ENCODE measurements at regions not wholly inside any gene's neighbourhood (a gene's known extent, or its start where the extent isn't known, plus 50 kb on each side); places are given as distances from the start of the nearest gene placed in this dataset.

- Histone ChIP-seq H3K9me3 (ENCODE audit: control insufficient read depth, low read depth, low read length) (no peaks in the 10 kb centered on the region), H2AFZ (ENCODE audit: control insufficient read depth, low read length) (no peak overlapping the region), H3K4me1 (ENCODE audit: control insufficient read depth, extremely low read depth, insufficient read depth, low read length) (no peaks in the 10 kb centered on the region), H3K27ac (ENCODE audit: control insufficient read depth, insufficient read depth, low read length) (no peak overlapping the region), H3K9me1 (ENCODE audit: control insufficient read depth, extremely low read depth, insufficient read depth, low read length) (no peaks in the 10 kb centered on the region), H3K4me2 (ENCODE audit: control insufficient read depth, extremely low read depth, insufficient read depth, low read depth, low read length) (no peak overlapping the region), H3K36me3 (ENCODE audit: control insufficient read depth in 2 of 2, extremely low read depth in 1 of 2, insufficient read depth in 2 of 2, low read length in 2 of 2) (no peaks in the 10 kb centered on the region), H3K27me3 (ENCODE audit: control insufficient read depth, extremely low read depth, insufficient read depth, low read length) (no peaks in the 10 kb centered on the region), H3K79me2 (ENCODE audit: control insufficient read depth, insufficient read depth, low read length) (no peaks in the 10 kb centered on the region), H3K9ac (ENCODE audit: control insufficient read depth, extremely low read depth, insufficient read depth, low read length) (no peak overlapping the region), H4K20me1 (ENCODE audit: control insufficient read depth, extremely low read depth, insufficient read depth, low read length) (no peaks in the 10 kb centered on the region), H3K4me3 (ENCODE audit: control insufficient read depth in 2 of 3, extremely low read depth in 1 of 3, insufficient read depth in 2 of 3, low read depth in 1 of 3, low read length in 3 of 3) (no peak overlapping the region)
- no peak for TF ChIP-seq CTCF (optimal IDR thresholded peaks at IDR 0.05 in 1 of 3, IDR thresholded peaks at IDR 0.05 in 1 of 3, conservative IDR thresholded peaks at IDR 0.05 in 1 of 3; ENCODE audit: extremely low read depth in 1 of 3, insufficient read depth in 2 of 3, low read length in 3 of 3)
- TF ChIP-seq EZH2 (IDR thresholded peaks at IDR 0.05; ENCODE audit: low read length) = no peak
- DNase-seq (ENCODE audit: low read depth, low spot score) (no peak), FAIRE-seq (no peak)
- dilution Hi-C loops (cut with MboI; ENCODE audit: extremely low pct_ligation_motif_present, low sequenced_read_pairs) = no loop called here
These were observed 556.0 kb downstream of the EBF1 start for GRCh38 chr5:158543539-158544387.

- no peaks in the 10 kb centered on the region for H3K27me3 ChIP-seq (ENCODE audit: control insufficient read depth, extremely low read depth, insufficient read depth, low read length)
- no peak overlapping the region for H3K9ac ChIP-seq (ENCODE audit: control insufficient read depth, extremely low read depth, insufficient read depth, low read length)
- no peaks in the 10 kb centered on the region for H3K4me1 ChIP-seq (ENCODE audit: control insufficient read depth, extremely low read depth, insufficient read depth, low read length)
- no peak for TF ChIP-seq CTCF (optimal IDR thresholded peaks at IDR 0.05 in 1 of 3, IDR thresholded peaks at IDR 0.05 in 1 of 3, conservative IDR thresholded peaks at IDR 0.05 in 1 of 3; ENCODE audit: extremely low read depth in 1 of 3, insufficient read depth in 2 of 3, low read length in 3 of 3)
- TF ChIP-seq EZH2 (IDR thresholded peaks at IDR 0.05; ENCODE audit: low read length) = no peak
- DNase-seq (ENCODE audit: low read depth, low spot score) (no peak), FAIRE-seq (no peak)
- H2AFZ ChIP-seq (ENCODE audit: control insufficient read depth, low read length) = no peak overlapping the region
- no peak overlapping the region for H3K27ac ChIP-seq (ENCODE audit: control insufficient read depth, insufficient read depth, low read length)
- no peaks in the 10 kb centered on the region for H4K20me1 ChIP-seq (ENCODE audit: control insufficient read depth, extremely low read depth, insufficient read depth, low read length)
- no peak overlapping the region for H3K4me2 ChIP-seq (ENCODE audit: control insufficient read depth, extremely low read depth, insufficient read depth, low read depth, low read length)
- no peaks in the 10 kb centered on the region for H3K36me3 ChIP-seq (ENCODE audit: control insufficient read depth in 2 of 2, extremely low read depth in 1 of 2, insufficient read depth in 2 of 2, low read length in 2 of 2)
- H3K9me1 ChIP-seq (ENCODE audit: control insufficient read depth, extremely low read depth, insufficient read depth, low read length) = no peaks in the 10 kb centered on the region
- H3K9me3 ChIP-seq (ENCODE audit: control insufficient read depth, low read depth, low read length) = no peaks in the 10 kb centered on the region
- no peak overlapping the region for H3K4me3 ChIP-seq (ENCODE audit: control insufficient read depth in 2 of 3, extremely low read depth in 1 of 3, insufficient read depth in 2 of 3, low read depth in 1 of 3, low read length in 3 of 3)
- dilution Hi-C loops (cut with MboI; ENCODE audit: extremely low pct_ligation_motif_present, low sequenced_read_pairs) = no loop called here
- no peaks in the 10 kb centered on the region for H3K79me2 ChIP-seq (ENCODE audit: control insufficient read depth, insufficient read depth, low read length)
These were observed 558.0 kb downstream of the EBF1 start for GRCh38 chr5:158541536-158542297.

Measured in keratinocyte (primary cell).